ENCODE measurements at regions not wholly inside any gene's neighbourhood (a gene's known extent, or its start where the extent isn't known, plus 50 kb on each side); places are given as distances from the start of the nearest gene placed in this dataset.

DNA sequence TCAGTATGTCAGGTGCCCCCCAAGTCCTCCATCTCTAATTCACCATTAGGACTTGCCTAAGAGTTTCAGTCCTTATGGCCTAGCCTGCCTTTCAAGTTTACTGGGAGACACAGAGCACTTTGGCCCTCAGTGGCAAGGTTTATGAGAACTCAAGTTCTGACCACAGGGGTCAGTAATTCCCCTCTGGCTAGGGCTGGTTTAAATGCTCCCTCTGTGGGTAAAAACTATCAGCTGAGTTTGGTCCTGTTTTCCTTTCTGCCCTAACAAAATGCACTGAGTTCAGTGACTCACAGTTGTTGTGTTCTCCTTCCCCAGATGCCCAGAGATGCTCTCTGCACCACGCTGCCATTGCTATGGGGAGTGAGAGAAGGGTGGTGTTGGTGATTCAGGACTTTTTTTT, 163.2 kb downstream of the RELL1 start:
- no CpG with 5 or more reads among the region's 1 CpG for WGBS (ENCODE audit: extremely low coverage, insufficient read length, low lambda C conversion rate)
- H3K9me3 ChIP-seq (ENCODE audit: control insufficient read depth, low read depth, low read length) = no peaks in the 10 kb centered on the region
- DNase-seq = no peak
- H3K27me3 Mint-ChIP-seq (ENCODE audit: low read depth) = no peaks in the 10 kb centered on the region
- no peak overlapping the region for H3K23ac ChIP-seq (ENCODE audit: insufficient read length, low read depth, low read length)
- H2AK5ac ChIP-seq (ENCODE audit: insufficient read length, low read length) = no peak overlapping the region
- H3K36me3 Mint-ChIP-seq (ENCODE audit: insufficient read depth in 1 of 3, low read depth in 3 of 3) = peaks cover 0 to 4% (median 4%) of the 10 kb centered on the region in 3 experiments; a peak in 3 of 7 replicates
- TF ChIP-seq, protein P1, sequence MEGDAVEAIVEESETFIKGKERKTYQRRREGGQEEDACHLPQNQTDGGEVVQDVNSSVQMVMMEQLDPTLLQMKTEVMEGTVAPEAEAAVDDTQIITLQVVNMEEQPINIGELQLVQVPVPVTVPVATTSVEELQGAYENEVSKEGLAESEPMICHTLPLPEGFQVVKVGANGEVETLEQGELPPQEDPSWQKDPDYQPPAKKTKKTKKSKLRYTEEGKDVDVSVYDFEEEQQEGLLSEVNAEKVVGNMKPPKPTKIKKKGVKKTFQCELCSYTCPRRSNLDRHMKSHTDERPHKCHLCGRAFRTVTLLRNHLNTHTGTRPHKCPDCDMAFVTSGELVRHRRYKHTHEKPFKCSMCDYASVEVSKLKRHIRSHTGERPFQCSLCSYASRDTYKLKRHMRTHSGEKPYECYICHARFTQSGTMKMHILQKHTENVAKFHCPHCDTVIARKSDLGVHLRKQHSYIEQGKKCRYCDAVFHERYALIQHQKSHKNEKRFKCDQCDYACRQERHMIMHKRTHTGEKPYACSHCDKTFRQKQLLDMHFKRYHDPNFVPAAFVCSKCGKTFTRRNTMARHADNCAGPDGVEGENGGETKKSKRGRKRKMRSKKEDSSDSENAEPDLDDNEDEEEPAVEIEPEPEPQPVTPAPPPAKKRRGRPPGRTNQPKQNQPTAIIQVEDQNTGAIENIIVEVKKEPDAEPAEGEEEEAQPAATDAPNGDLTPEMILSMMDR (conservative IDR thresholded peaks at IDR 0.05) = peak; percentile 25; the same call in 1 of the 3 replicates
- no peaks in the 10 kb centered on the region for H4K20me1 ChIP-seq (ENCODE audit: control insufficient read depth, insufficient read depth, insufficient read length)
- no peak overlapping the region for H3K14ac ChIP-seq (ENCODE audit: insufficient read depth, low read length)
- H3K9ac ChIP-seq (ENCODE audit: extremely low read depth, insufficient read length, low read length) = no peak overlapping the region
- H3K79me2 ChIP-seq (ENCODE audit: insufficient read depth, low read length) = no peaks in the 10 kb centered on the region
- no peaks in the 10 kb centered on the region for H3K23me2 ChIP-seq (ENCODE audit: insufficient read length, low read depth, low read length, poor library complexity, severe bottlenecking)
- H3T11ph ChIP-seq (ENCODE audit: low read length) = no peak overlapping the region
- H3K18ac ChIP-seq (ENCODE audit: insufficient read length, low read depth, low read length) = no peak overlapping the region
- no peak overlapping the region for H2BK12ac ChIP-seq (ENCODE audit: insufficient read length, low read depth, low read length)
- no peaks in the 10 kb centered on the region for H3K27me3 ChIP-seq (ENCODE audit: insufficient read depth, low read length)
- no peak overlapping the region for H4K5ac ChIP-seq (ENCODE audit: insufficient read length, low read depth, low read length)
- no peak overlapping the region for H4K91ac ChIP-seq (ENCODE audit: insufficient read length, low read depth, low read length)
- H2BK20ac ChIP-seq (ENCODE audit: low read depth, low read length, poor library complexity, severe bottlenecking) = no peak overlapping the region
- no peak overlapping the region for H2AFZ ChIP-seq (ENCODE audit: low read length)
- no peak overlapping the region for H3K27ac Mint-ChIP-seq
- no peak overlapping the region for H3K4me3 Mint-ChIP-seq
- no peak overlapping the region for H2BK15ac ChIP-seq (ENCODE audit: low read depth, low read length)
- H3K27ac ChIP-seq (ENCODE audit: insufficient read length, low read depth, low read length) = no peak overlapping the region
- H2BK5ac ChIP-seq (ENCODE audit: insufficient read length, low read length) = no peak overlapping the region
- no peak overlapping the region for H4K8ac ChIP-seq (replicated peaks; ENCODE audit: insufficient read length, low read depth, low read length)
- no peak overlapping the region for H3K4ac ChIP-seq (ENCODE audit: low read depth, low read length)
- H3K56ac ChIP-seq (ENCODE audit: insufficient read length, low read depth, low read length) = no peak overlapping the region
- peaks cover 2 to 6% of the 10 kb centered on the region in 2 experiments; a peak in 3 of 5 replicates for H3K9me3 Mint-ChIP-seq
- no peak overlapping the region for H3K4me2 ChIP-seq (ENCODE audit: insufficient read depth, insufficient read length, low read length)
- no peaks in the 10 kb centered on the region for H3K4me1 ChIP-seq (ENCODE audit: insufficient read depth, low read length)
- H2BK120ac ChIP-seq (ENCODE audit: low read depth, low read length, poor library complexity, severe bottlenecking) = no peak overlapping the region
- H3K79me1 ChIP-seq (ENCODE audit: insufficient read depth, low read depth, low read length, poor library complexity, severe bottlenecking) = no peaks in the 10 kb centered on the region
- no peaks in the 10 kb centered on the region for H3K4me1 Mint-ChIP-seq

Data from H9 (cell line).